ENCODE measurements at regions not wholly inside any gene's neighbourhood (a gene's known extent, or its start where the extent isn't known, plus 50 kb on each side); places are given as distances from the start of the nearest gene placed in this dataset.

- TF ChIP-seq, protein P1, sequence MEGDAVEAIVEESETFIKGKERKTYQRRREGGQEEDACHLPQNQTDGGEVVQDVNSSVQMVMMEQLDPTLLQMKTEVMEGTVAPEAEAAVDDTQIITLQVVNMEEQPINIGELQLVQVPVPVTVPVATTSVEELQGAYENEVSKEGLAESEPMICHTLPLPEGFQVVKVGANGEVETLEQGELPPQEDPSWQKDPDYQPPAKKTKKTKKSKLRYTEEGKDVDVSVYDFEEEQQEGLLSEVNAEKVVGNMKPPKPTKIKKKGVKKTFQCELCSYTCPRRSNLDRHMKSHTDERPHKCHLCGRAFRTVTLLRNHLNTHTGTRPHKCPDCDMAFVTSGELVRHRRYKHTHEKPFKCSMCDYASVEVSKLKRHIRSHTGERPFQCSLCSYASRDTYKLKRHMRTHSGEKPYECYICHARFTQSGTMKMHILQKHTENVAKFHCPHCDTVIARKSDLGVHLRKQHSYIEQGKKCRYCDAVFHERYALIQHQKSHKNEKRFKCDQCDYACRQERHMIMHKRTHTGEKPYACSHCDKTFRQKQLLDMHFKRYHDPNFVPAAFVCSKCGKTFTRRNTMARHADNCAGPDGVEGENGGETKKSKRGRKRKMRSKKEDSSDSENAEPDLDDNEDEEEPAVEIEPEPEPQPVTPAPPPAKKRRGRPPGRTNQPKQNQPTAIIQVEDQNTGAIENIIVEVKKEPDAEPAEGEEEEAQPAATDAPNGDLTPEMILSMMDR (conservative IDR thresholded peaks at IDR 0.05): no peak
- TF ChIP-seq ZFX (IDR thresholded peaks at IDR 0.05): no peak
- no peak overlapping the region for H3K27ac ChIP-seq
Observed at GRCh38 chr21:26686705-26687104, 113.6 kb upstream of the CYYR1 start.

GRCh38 chr21:26686278-26686677 lies 113.2 kb upstream of the CYYR1 start:
- TF ChIP-seq, protein P1 (conservative IDR thresholded peaks at IDR 0.05): no peak
- TF ChIP-seq ZFX (IDR thresholded peaks at IDR 0.05): no peak
- H3K27ac ChIP-seq: no peak overlapping the region

GRCh38 chr21:26684889-26685288 lies 111.8 kb upstream of the CYYR1 start:
- no peak for TF ChIP-seq ZFX (IDR thresholded peaks at IDR 0.05)
- TF ChIP-seq, protein P1 (conservative IDR thresholded peaks at IDR 0.05): no peak
- H3K27ac ChIP-seq: no peak overlapping the region

DNA sequence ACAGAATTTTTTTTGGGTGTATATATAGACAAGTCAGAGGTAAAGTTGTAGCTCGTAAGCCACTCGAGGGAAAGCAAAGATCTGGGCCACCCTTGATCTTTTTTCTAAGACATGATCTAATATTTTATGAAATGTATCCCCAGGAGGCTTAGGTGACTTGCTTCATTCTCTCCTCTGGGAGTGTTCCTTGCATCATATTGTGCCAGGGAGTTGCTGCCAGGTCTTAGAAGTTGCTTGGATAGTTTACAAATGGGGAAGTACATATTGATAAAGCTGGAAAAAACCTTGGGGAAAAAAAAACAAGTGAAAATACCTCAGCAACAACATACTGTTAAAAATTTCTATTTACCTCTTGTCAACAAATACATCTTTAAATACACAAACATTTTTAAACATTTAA lies 110.9 kb upstream of the CYYR1 start:
- no peak for TF ChIP-seq ZFX (IDR thresholded peaks at IDR 0.05)
- TF ChIP-seq, protein P1 (conservative IDR thresholded peaks at IDR 0.05): no peak
- H3K27ac ChIP-seq: no peak overlapping the region

GRCh38 chr21:26679284-26679683 lies 106.2 kb upstream of the CYYR1 start:
- TF ChIP-seq ZFX (IDR thresholded peaks at IDR 0.05): no peak
- TF ChIP-seq, protein P1 (conservative IDR thresholded peaks at IDR 0.05): no peak
- no peak overlapping the region for H3K27ac ChIP-seq

GRCh38 chr21:26674323-26674722 lies 101.2 kb upstream of the CYYR1 start:
- TF ChIP-seq, protein P1 (conservative IDR thresholded peaks at IDR 0.05): no peak
- TF ChIP-seq ZFX (IDR thresholded peaks at IDR 0.05): no peak
- no peak overlapping the region for H3K27ac ChIP-seq

GRCh38 chr21:26669215-26669764 lies 96.2 kb upstream of the CYYR1 start:
- no peak overlapping the region for H3K27ac ChIP-seq
- TF ChIP-seq ZFX (IDR thresholded peaks at IDR 0.05): no peak
- TF ChIP-seq, protein P1 (conservative IDR thresholded peaks at IDR 0.05): no peak

Measured in C4-2B (cell line).